MM.1S (cell line): ENCODE measurements at regions not wholly inside any gene's neighbourhood (a gene's known extent, or its start where the extent isn't known, plus 50 kb on each side); places are given as distances from the start of the nearest gene placed in this dataset.

Experiments
- DNase-seq: peaks from one replicate; pipeline ENCODE4 v3.0.0-alpha.2; 2015
- H2AFZ ChIP-seq: fragments of 300-600 bp; sonication (generic); 2 replicates; pipeline ENCODE4 v1.6.0; 2016; ENCODE audit warnings: antibody characterized with exemption, low read length
- H3F3A ChIP-seq: fragments of 300-600 bp; sonication (generic); 2 replicates; pipeline ENCODE4 v1.6.1; 2016; ENCODE audit warnings: mild to moderate bottlenecking, antibody characterized with exemption, low read length, moderate library complexity, mixed read lengths; ENCODE audit not compliant: insufficient read depth
- H3K27ac ChIP-seq: fragments of 300-600 bp; sonication (generic); 2 replicates; pipeline ENCODE4 v1.5.1; 2016; ENCODE audit warnings: mild to moderate bottlenecking, low read length
- H3K27me3 ChIP-seq: fragments of 300-600 bp; sonication (generic); replicated peaks from 2 replicates; pipeline ENCODE4 v1.6.0; 2016; ENCODE audit warnings: low read length; ENCODE audit not compliant: insufficient read depth
- H3K36me3 ChIP-seq: fragments of 300-600 bp; sonication (generic); replicated peaks from 2 replicates; pipeline ENCODE4 v1.6.1; 2016; ENCODE audit warnings: mild to moderate bottlenecking, low read length, mixed read lengths; ENCODE audit not compliant: insufficient read depth
- H3K4me1 ChIP-seq: fragments of 300-600 bp; sonication (generic); 2 replicates; pipeline ENCODE4 v1.6.1; 2016; ENCODE audit warnings: low read length, mixed read lengths
- H3K4me2 ChIP-seq: fragments of 300-600 bp; sonication (generic); 2 replicates; pipeline ENCODE4 v1.6.0; 2016; ENCODE audit warnings: low read depth, low read length
- H3K4me3 ChIP-seq: fragments of 300-600 bp; sonication (generic); 2 replicates; pipeline ENCODE4 v1.5.1; 2016; ENCODE audit warnings: low read length, mixed read lengths
- H3K79me2 ChIP-seq: fragments of 300-600 bp; sonication (generic); 2 replicates; pipeline ENCODE4 v1.6.1; 2016; ENCODE audit warnings: mixed run types, low read length, mixed read lengths
- H3K9ac ChIP-seq: fragments of 300-600 bp; sonication (generic); 2 replicates; pipeline ENCODE4 v1.6.1; 2016; ENCODE audit warnings: low read length, mixed read lengths
- H3K9me2 ChIP-seq: fragments of 300-600 bp; sonication (generic); replicated peaks from 2 replicates; pipeline ENCODE4 v1.6.1; 2016; ENCODE audit warnings: mild to moderate bottlenecking, low read length, mixed read lengths; ENCODE audit not compliant: insufficient read depth
- H3K9me3 ChIP-seq: fragments of 300-600 bp; sonication (generic); replicated peaks from 2 replicates; pipeline ENCODE4 v1.6.1; 2016; ENCODE audit warnings: mild to moderate bottlenecking, low read length, mixed read lengths; ENCODE audit not compliant: insufficient read depth
- H4K20me1 ChIP-seq: fragments of 300-600 bp; sonication (generic); 2 replicates; pipeline ENCODE4 v1.6.1; 2016; ENCODE audit warnings: mild to moderate bottlenecking, low read length, moderate library complexity, mixed read lengths; ENCODE audit not compliant: insufficient read depth
- EZH2 ChIP-seq: fragments of 300-600 bp; sonication (generic); optimal IDR thresholded peaks from 2 replicates; pipeline ENCODE3; 2017; ENCODE audit warnings: low read depth, mild to moderate bottlenecking, antibody characterized with exemption, low read length, mixed read lengths
- EZH2phosphoT487 ChIP-seq: fragments of 300-600 bp; sonication (generic); IDR thresholded peaks from 2 replicates; pipeline ENCODE4 v1.6.1; 2018; ENCODE audit warnings: antibody characterized with exemption, low read length
- TF ChIP-seq, protein P1 (sequence below): fragments of 300-600 bp; sonication (generic); IDR thresholded peaks from 2 replicates; pipeline ENCODE4 v1.5.1; 2016; ENCODE audit warnings: antibody characterized with exemption, low read length, mixed read lengths

GRCh38 chr17:68777243-68777855, 176.2 kb upstream of the FAM20A start:
- Histone ChIP-seq H3K36me3 (no peaks in the 10 kb centered on the region), H3K79me2 (no peaks in the 10 kb centered on the region), H3K9ac (no peak overlapping the region), H3F3A (peaks cover 8% of the 10 kb centered on the region), H3K9me2 (no peaks in the 10 kb centered on the region), H3K4me2 (no peak overlapping the region), H2AFZ (no peak overlapping the region), H3K4me3 (no peak overlapping the region), H3K27me3 (peaks cover 27% of the 10 kb centered on the region), H3K9me3 (no peaks in the 10 kb centered on the region), H3K4me1 (peaks cover 13% of the 10 kb centered on the region), H4K20me1 (no peaks in the 10 kb centered on the region), H3K27ac (no peak overlapping the region)
- no peak for TF ChIP-seq EZH2
- TF ChIP-seq, protein P1, sequence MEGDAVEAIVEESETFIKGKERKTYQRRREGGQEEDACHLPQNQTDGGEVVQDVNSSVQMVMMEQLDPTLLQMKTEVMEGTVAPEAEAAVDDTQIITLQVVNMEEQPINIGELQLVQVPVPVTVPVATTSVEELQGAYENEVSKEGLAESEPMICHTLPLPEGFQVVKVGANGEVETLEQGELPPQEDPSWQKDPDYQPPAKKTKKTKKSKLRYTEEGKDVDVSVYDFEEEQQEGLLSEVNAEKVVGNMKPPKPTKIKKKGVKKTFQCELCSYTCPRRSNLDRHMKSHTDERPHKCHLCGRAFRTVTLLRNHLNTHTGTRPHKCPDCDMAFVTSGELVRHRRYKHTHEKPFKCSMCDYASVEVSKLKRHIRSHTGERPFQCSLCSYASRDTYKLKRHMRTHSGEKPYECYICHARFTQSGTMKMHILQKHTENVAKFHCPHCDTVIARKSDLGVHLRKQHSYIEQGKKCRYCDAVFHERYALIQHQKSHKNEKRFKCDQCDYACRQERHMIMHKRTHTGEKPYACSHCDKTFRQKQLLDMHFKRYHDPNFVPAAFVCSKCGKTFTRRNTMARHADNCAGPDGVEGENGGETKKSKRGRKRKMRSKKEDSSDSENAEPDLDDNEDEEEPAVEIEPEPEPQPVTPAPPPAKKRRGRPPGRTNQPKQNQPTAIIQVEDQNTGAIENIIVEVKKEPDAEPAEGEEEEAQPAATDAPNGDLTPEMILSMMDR, result peak; percentile 70
- DNase-seq, result peak; percentile 51

DNA sequence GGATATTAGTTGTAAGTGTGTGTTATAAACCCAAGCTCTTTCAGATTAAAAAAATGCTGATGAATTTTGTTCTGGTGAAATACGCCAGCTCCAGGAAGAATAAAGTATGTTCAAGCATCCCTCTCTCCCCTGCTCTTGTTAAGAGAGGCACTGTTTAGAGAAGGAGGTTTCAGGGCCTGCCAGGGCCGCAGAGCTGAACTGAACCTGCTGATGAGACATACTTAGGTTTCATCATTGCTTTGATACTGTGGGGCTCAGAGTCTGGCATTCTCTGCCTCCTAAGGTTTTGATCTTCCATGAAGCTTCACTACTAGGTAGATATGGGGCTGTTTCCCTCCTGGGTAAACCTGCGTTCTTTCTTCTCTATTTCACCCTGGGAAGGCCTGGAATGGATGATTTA, 175.3 kb upstream of the FAM20A start:
- Histone ChIP-seq H3F3A (peaks cover 8% of the 10 kb centered on the region), H3K9ac (no peak overlapping the region), H2AFZ (no peak overlapping the region), H3K9me3 (no peaks in the 10 kb centered on the region), H3K79me2 (no peaks in the 10 kb centered on the region), H3K4me2 (no peak overlapping the region), H3K36me3 (no peaks in the 10 kb centered on the region), H4K20me1 (no peaks in the 10 kb centered on the region), H3K27ac (no peak overlapping the region), H3K4me3 (no peak overlapping the region), H3K9me2 (no peaks in the 10 kb centered on the region), H3K4me1 (peaks cover 17% of the 10 kb centered on the region), H3K27me3 (peaks cover 31% of the 10 kb centered on the region)
- TF ChIP-seq, protein P1, result no peak
- no peak for TF ChIP-seq EZH2phosphoT487
- no peak for TF ChIP-seq EZH2
- no peak for DNase-seq

DNA sequence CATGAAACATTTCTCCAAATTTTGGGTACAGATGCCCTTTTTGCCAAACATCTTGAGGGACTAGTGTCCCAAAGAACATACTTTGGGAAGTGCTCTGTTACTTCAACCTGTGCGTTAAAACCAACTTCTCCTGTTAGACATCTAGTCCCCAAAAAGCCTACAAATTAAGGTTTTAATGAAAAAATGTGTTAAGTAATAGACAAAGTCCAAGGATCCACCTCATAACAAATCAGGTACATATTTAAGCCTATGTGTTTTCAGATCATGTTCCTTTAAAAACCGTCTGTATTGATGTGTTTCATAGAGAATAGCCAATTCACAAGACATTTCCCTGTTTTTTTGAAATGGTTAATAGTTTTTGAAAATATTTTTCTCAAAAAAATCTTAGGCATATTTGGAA, 174.8 kb upstream of the FAM20A start:
- H3K4me2 ChIP-seq, result no peak overlapping the region
- no peak for TF ChIP-seq EZH2
- TF ChIP-seq EZH2phosphoT487, result no peak
- TF ChIP-seq, protein P1, result no peak
- no peaks in the 10 kb centered on the region for H3K9me3 ChIP-seq
- peaks cover 31% of the 10 kb centered on the region for H3K27me3 ChIP-seq
- H2AFZ ChIP-seq, result no peak overlapping the region
- peaks cover 8% of the 10 kb centered on the region for H3F3A ChIP-seq
- H3K4me3 ChIP-seq, result no peak overlapping the region
- no peaks in the 10 kb centered on the region for H4K20me1 ChIP-seq
- no peaks in the 10 kb centered on the region for H3K36me3 ChIP-seq
- H3K79me2 ChIP-seq, result no peaks in the 10 kb centered on the region
- peaks cover 17% of the 10 kb centered on the region for H3K4me1 ChIP-seq
- no peak for DNase-seq
- no peak overlapping the region for H3K9ac ChIP-seq
- no peak overlapping the region for H3K27ac ChIP-seq
- no peaks in the 10 kb centered on the region for H3K9me2 ChIP-seq
